ENCODE measurements at regions not wholly inside any gene's neighbourhood (a gene's known extent, or its start where the extent isn't known, plus 50 kb on each side); places are given as distances from the start of the nearest gene placed in this dataset.

GRCh38 chr4:129359461-129359860 is 263.5 kb downstream of the C4orf33 start:
- dilution Hi-C loops (cut with MboI; ENCODE audit: extremely low pct_ligation_motif_present, low sequenced_read_pairs), result no loop called here
- Histone ChIP-seq H3K79me2 (ENCODE audit: control insufficient read depth, insufficient read depth, low read length) (no peaks in the 10 kb centered on the region), H3K9me3 (ENCODE audit: control insufficient read depth, low read depth, low read length) (no peaks in the 10 kb centered on the region), H3K9ac (ENCODE audit: control insufficient read depth, extremely low read depth, insufficient read depth, low read length) (no peak overlapping the region), H3K4me1 (ENCODE audit: control insufficient read depth, extremely low read depth, insufficient read depth, low read length) (peaks cover 5% of the 10 kb centered on the region), H3K4me2 (ENCODE audit: control insufficient read depth, extremely low read depth, insufficient read depth, low read depth, low read length) (no peak overlapping the region), H3K4me3 (ENCODE audit: control insufficient read depth in 2 of 3, extremely low read depth in 1 of 3, insufficient read depth in 2 of 3, low read depth in 1 of 3, low read length in 3 of 3) (no peak overlapping the region), H3K9me1 (ENCODE audit: control insufficient read depth, extremely low read depth, insufficient read depth, low read length) (no peaks in the 10 kb centered on the region), H4K20me1 (ENCODE audit: control insufficient read depth, extremely low read depth, insufficient read depth, low read length) (no peaks in the 10 kb centered on the region), H3K27me3 (ENCODE audit: control insufficient read depth, extremely low read depth, insufficient read depth, low read length) (no peaks in the 10 kb centered on the region), H2AFZ (ENCODE audit: control insufficient read depth, low read length) (no peak overlapping the region), H3K27ac (ENCODE audit: control insufficient read depth, insufficient read depth, low read length) (no peak overlapping the region), H3K36me3 (ENCODE audit: control insufficient read depth in 2 of 2, extremely low read depth in 1 of 2, insufficient read depth in 2 of 2, low read length in 2 of 2) (no peaks in the 10 kb centered on the region)
- no peak for TF ChIP-seq EZH2 (IDR thresholded peaks at IDR 0.05; ENCODE audit: low read length)
- TF ChIP-seq, protein P1, sequence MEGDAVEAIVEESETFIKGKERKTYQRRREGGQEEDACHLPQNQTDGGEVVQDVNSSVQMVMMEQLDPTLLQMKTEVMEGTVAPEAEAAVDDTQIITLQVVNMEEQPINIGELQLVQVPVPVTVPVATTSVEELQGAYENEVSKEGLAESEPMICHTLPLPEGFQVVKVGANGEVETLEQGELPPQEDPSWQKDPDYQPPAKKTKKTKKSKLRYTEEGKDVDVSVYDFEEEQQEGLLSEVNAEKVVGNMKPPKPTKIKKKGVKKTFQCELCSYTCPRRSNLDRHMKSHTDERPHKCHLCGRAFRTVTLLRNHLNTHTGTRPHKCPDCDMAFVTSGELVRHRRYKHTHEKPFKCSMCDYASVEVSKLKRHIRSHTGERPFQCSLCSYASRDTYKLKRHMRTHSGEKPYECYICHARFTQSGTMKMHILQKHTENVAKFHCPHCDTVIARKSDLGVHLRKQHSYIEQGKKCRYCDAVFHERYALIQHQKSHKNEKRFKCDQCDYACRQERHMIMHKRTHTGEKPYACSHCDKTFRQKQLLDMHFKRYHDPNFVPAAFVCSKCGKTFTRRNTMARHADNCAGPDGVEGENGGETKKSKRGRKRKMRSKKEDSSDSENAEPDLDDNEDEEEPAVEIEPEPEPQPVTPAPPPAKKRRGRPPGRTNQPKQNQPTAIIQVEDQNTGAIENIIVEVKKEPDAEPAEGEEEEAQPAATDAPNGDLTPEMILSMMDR (optimal IDR thresholded peaks at IDR 0.05 in 1 of 3, IDR thresholded peaks at IDR 0.05 in 1 of 3, conservative IDR thresholded peaks at IDR 0.05 in 1 of 3; ENCODE audit: extremely low read depth in 1 of 3, insufficient read depth in 2 of 3, low read length in 3 of 3), result no peak
- DNase-seq (ENCODE audit: low read depth, low spot score) (no peak), FAIRE-seq (no peak)

- H4K20me1 ChIP-seq (ENCODE audit: control insufficient read depth, extremely low read depth, insufficient read depth, low read length), result no peaks in the 10 kb centered on the region
- H3K4me1 ChIP-seq (ENCODE audit: control insufficient read depth, extremely low read depth, insufficient read depth, low read length), result peaks cover 5% of the 10 kb centered on the region
- no peaks in the 10 kb centered on the region for H3K27me3 ChIP-seq (ENCODE audit: control insufficient read depth, extremely low read depth, insufficient read depth, low read length)
- DNase-seq (ENCODE audit: low read depth, low spot score) (no peak), FAIRE-seq (peak; percentile 75)
- no peaks in the 10 kb centered on the region for H3K9me3 ChIP-seq (ENCODE audit: control insufficient read depth, low read depth, low read length)
- H3K27ac ChIP-seq (ENCODE audit: control insufficient read depth, insufficient read depth, low read length), result no peak overlapping the region
- dilution Hi-C loops (cut with MboI; ENCODE audit: extremely low pct_ligation_motif_present, low sequenced_read_pairs), result no loop called here
- no peaks in the 10 kb centered on the region for H3K9me1 ChIP-seq (ENCODE audit: control insufficient read depth, extremely low read depth, insufficient read depth, low read length)
- no peaks in the 10 kb centered on the region for H3K36me3 ChIP-seq (ENCODE audit: control insufficient read depth in 2 of 2, extremely low read depth in 1 of 2, insufficient read depth in 2 of 2, low read length in 2 of 2)
- no peak overlapping the region for H3K4me3 ChIP-seq (ENCODE audit: control insufficient read depth in 2 of 3, extremely low read depth in 1 of 3, insufficient read depth in 2 of 3, low read depth in 1 of 3, low read length in 3 of 3)
- H3K4me2 ChIP-seq (ENCODE audit: control insufficient read depth, extremely low read depth, insufficient read depth, low read depth, low read length), result no peak overlapping the region
- H3K79me2 ChIP-seq (ENCODE audit: control insufficient read depth, insufficient read depth, low read length), result no peaks in the 10 kb centered on the region
- TF ChIP-seq, protein P1 (optimal IDR thresholded peaks at IDR 0.05 in 1 of 3, IDR thresholded peaks at IDR 0.05 in 1 of 3, conservative IDR thresholded peaks at IDR 0.05 in 1 of 3; ENCODE audit: extremely low read depth in 1 of 3, insufficient read depth in 2 of 3, low read length in 3 of 3), result peak in 2 of 3 experiments; percentile 69 to 76
- TF ChIP-seq EZH2 (IDR thresholded peaks at IDR 0.05; ENCODE audit: low read length), result no peak
- H3K9ac ChIP-seq (ENCODE audit: control insufficient read depth, extremely low read depth, insufficient read depth, low read length), result no peak overlapping the region
- H2AFZ ChIP-seq (ENCODE audit: control insufficient read depth, low read length), result no peak overlapping the region
Measured at GRCh38 chr4:129362691-129363274, 266.8 kb downstream of the C4orf33 start.
